GM19324 (cell line): ENCODE measurements at regions not wholly inside any gene's neighbourhood (a gene's known extent, or its start where the extent isn't known, plus 50 kb on each side); places are given as distances from the start of the nearest gene placed in this dataset.

Experiments used
- ATAC-seq: cut with Tn5 transposase; IDR thresholded peaks from one replicate; pipeline ENCODE4 v1.9.1; 2021; ENCODE audit warnings: mild to moderate bottlenecking, moderate library complexity; ENCODE audit not compliant: unreplicated experiment, low FRiP score

- no peak for ATAC-seq
Observed at GRCh38 chr2:19141234-19142004, 217.0 kb downstream of the OSR1 start.

- ATAC-seq: no peak
Observed at GRCh38 chr2:19140463-19141208, 217.8 kb downstream of the OSR1 start.

- no peak for ATAC-seq
Observed at GRCh38 chr2:19139386-19139785, 219.0 kb downstream of the OSR1 start.

- ATAC-seq: no peak
Observed at GRCh38 chr2:19138264-19138825, 220.1 kb downstream of the OSR1 start.

- ATAC-seq: no peak
Observed at GRCh38 chr2:19137433-19137832, 221.0 kb downstream of the OSR1 start.

GRCh38 chr2:19132967-19133366 is 225.5 kb downstream of the OSR1 start:
- no peak for ATAC-seq

DNA sequence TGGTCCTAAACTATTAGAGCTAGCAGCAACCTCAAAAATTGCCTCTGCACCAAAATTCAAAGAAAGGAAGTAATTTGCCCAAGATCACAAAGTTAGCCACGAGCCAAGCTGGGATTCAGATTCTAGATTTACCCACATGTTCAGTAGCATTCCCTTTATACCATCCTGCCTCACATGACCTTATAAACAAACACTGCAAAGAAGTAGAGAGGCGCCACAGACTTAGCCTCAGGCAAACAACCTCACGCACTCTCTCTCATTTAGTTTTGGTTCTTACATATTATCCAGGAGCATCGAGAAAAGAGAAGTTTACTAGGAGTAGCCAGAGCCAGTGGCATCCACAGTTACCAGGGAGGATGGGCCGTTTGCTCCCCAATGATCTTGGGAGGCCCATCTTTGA is 226.6 kb downstream of the OSR1 start:
- ATAC-seq: no peak

- ATAC-seq: no peak
Observed at GRCh38 chr2:19128148-19128547, 230.3 kb downstream of the OSR1 start.

GRCh38 chr2:19127616-19128015 is 230.8 kb downstream of the OSR1 start:
- no peak for ATAC-seq

DNA sequence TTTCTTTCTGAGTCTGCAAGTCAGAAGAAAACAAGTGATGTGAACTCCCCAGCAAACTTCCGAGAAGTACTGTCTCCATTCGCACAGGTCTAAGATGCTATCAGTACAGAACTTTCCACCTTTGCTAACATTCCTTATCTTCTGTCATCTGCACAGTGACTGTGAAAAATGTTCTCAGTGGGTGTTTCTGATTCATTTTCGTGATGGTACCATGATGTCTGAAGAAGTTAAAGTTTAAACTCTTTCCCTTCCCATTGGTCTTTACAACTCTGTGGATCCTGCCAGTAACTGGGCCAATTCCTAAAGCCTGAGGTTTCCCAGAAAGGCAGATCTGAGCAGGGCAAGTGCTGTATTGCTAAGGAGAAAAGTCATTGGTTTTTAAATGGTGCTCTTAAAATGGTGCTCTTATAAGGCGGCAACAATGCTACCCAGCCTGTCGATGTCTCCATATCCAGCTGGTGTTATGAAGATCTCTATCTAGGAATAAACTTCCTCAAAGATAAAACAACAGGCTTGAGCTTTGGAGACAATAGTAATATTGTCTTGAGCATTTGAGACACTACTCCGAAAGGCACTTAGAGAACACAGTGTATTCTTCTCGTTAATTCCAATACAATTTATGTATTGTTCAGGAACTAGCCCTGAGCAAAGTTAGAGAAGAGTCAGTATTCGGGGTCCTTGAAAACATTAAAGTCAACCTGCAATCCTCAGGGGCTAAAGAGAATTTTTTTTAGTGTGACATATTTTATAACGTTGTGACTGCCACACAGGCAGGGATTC is 232.3 kb downstream of the OSR1 start:
- no peak for ATAC-seq

- no peak for ATAC-seq
Observed at GRCh38 chr2:19124135-19124534, 234.3 kb downstream of the OSR1 start.

DNA sequence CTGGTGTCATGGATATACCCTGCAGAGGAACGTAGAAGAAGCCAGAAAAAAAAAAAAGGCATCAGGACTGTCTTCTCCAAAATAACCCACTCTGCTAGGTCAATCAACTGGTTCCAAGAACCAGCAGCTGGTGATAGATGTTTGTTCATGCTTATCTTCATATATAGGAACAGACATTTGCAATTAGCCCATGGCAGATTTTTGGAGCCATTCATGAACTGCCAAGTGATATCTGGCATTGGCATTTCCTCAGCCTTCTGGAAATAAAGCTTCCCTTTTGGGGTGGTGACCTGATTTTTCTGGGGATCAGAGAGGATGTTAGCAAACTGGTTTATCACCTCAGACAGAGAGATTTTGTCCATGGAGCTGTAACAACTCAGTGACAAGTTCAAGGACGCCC is 234.9 kb downstream of the OSR1 start:
- no peak for ATAC-seq

DNA sequence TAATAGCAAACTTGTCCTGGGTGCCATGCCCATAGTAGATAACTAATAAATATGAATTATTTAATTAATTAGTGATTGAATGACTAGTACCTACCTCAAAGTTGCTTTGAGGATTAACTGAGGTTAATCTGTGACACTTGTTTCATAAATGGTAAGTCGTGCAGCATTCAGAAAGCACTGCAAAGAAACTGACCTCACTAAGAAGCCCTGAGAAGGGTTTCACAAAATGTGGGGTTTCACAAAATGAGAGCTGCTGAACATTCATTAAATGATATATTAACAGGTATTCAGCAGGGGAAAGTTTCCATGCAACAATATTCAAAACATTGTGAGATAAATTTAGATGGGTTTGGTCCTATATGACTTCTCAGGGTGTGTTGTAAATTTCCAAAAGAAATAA is 236.2 kb downstream of the OSR1 start:
- ATAC-seq: no peak

GRCh38 chr2:19120941-19121750 is 237.3 kb downstream of the OSR1 start:
- ATAC-seq: no peak

DNA sequence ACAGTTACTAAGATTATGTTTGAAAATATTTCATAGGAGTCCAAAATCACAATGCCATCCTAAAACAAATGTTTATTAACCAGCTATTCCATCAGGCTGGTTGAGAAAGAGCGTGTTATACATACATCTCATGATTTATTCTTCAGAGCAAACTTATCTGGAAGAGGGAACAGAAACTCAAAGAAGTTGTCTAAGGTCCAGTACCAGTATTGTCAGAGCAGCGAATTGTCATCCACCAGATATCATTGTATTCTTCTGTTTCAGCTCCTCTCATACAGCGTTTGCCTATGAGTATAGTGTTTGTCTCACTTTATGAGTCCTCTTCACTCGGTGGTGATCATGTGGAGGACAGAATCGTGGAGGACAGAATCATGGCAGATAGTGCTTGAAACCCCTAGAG is 238.2 kb downstream of the OSR1 start:
- ATAC-seq: no peak

GRCh38 chr2:19119326-19120001 is 239.0 kb downstream of the OSR1 start:
- no peak for ATAC-seq

DNA sequence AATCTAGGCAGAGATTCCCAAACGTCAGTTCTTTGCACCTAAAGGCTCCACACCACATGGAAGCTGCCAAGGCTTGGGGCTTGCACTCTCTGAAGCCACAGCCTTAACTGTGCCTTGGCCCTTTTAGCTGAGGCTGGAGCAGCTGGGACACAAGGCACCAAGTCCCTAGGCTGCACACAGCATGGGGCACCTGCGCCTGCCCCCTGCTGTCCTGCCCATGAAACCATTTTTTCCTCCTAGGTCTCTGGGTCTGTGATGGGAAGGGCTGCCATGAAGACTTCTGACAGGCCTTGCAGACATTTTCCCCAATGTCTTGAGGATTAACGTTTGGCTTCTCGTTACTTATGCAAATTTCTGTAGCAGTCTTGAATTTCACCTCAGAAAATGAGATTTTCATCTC is 241.5 kb downstream of the OSR1 start:
- ATAC-seq: no peak

DNA sequence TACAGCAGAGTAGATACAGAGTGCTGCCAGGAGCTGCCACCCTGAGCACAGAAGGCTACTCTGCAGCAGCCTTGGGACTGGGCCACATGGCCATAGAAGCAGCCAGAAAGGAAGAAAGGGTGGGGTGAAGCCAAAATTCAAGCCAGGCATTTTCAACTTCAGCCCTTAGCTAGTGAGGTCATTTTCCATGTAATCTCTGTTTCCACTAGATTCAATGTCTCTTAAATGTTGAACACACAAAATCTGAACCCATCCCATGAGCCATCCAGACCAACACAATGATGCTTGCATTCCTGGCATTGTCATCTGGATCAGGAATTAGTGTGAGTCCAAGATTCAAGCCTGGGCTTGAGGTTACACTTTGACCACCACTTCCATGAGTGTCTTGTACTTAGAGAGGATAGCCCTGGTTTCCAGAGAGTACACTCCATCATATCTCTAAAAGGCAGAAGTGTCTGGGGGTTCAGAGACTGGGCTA is 243.6 kb downstream of the OSR1 start:
- ATAC-seq: no peak

DNA sequence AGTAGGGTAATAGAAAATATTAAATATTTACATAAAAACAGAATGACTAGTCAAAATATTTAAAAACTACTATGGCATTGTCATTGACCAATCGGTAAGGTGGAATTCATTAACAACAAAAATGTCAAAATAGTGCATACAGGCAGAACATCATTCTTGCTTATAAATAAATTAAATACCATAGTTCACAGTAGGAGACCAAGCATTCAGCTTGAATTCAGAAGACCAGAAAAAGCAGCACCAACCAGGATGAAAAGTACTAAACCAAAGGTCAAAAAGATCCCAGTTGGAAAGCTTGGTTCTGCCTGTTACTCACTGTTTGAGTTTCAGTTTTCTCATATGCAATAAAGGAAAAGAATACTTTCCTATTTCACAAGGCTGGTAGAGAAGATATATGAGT is 244.3 kb downstream of the OSR1 start:
- ATAC-seq: no peak
